ENCODE measurements at regions not wholly inside any gene's neighbourhood (a gene's known extent, or its start where the extent isn't known, plus 50 kb on each side); places are given as distances from the start of the nearest gene placed in this dataset.

DNA sequence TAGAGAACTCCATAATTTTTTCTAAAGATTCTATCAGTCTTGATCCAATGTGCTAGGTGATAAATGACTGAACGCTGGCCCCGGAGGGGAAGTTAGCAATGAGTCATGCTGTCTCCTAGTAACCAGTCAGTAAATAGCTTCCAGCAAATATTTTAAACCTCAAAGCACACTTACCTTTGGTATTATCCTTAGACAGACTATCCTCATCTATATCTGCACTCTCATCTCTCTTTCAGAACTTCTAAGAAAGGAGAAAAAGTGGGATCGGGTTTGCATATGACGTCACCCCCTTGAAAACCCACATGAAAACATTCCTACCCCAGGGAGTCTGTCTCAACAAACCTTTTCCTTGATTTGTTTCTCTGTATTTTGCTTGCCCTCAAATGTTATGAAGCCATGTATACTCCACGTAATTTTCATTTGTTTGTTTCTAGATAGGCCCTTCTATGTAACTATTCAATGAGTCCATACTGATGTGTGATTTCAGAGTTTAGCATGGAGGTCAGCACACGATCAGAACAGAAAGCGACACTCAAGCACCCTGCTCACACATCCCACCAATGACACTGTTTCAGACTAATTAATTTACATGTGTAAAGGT is 174.9 kb upstream of the NRP1 start:
- DNase-seq = peak; percentile 68 to 82
- no peak overlapping the region for H3K4me3 ChIP-seq (ENCODE audit: low read depth in 1 of 3, low read length in 3 of 3)
- FAIRE-seq = no peak
- H3K27ac ChIP-seq (ENCODE audit: low read depth in 1 of 3, low read length in 2 of 3) = no peak overlapping the region
- H3K27me3 ChIP-seq (ENCODE audit: control insufficient read depth in 3 of 3, insufficient read depth in 3 of 3, low read length in 3 of 3) = no peaks in the 10 kb centered on the region
- WGBS, 3 donors = 19 to 25% (median 21%) methylated on average over 7 of the region's 7 CpGs
- H3K9me3 ChIP-seq (ENCODE audit: control insufficient read depth in 2 of 2, insufficient read depth in 1 of 2, low read depth in 1 of 2, low read length in 1 of 2) = no peaks in the 10 kb centered on the region
- H3K36me3 ChIP-seq (ENCODE audit: control insufficient read depth in 3 of 3, insufficient read depth in 2 of 3, low read depth in 1 of 3, low read length in 3 of 3) = no peaks in the 10 kb centered on the region
- H3K4me1 ChIP-seq (ENCODE audit: control insufficient read depth in 3 of 3, insufficient read depth in 2 of 3, low read depth in 1 of 3, low read length in 2 of 3) = no peaks in the 10 kb centered on the region

DNA sequence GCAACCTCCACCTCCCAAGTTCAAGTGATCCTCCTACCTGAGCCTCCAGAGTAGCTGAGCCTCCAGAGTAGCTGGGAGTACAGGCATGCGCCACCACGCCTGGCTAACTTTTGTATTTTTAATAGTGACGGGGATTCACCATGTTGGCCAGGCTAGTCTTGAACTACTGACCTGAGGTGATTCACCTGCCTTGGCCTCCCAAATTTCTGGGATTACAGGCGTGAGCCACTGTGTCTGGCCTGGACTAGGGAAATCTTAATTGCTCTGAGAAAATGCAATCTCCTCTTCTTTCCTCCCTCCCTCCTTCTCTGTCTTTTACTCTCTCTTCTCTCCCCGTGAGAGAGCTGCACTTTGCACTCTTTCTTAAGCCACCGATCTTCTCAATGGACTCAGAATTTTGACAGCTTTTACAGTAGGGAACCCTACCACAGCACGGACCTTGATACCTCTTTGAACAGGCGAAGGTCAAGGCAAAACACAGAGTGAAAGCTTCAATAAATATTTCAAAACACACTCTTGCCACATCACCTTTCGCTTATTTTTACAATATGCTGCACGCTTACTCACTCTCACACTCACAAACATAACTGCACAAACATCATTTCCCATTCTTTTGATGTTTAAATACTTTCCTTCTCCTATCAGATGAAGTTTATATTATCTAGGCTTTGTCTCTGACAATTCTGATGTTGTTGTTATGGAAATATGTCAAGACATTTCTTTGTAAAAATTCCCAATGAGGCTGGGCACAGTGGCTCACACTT is 173.4 kb upstream of the NRP1 start:
- Histone ChIP-seq H3K27ac (ENCODE audit: low read depth in 1 of 3, low read length in 2 of 3) (no peak overlapping the region), H3K27me3 (ENCODE audit: control insufficient read depth in 3 of 3, insufficient read depth in 3 of 3, low read length in 3 of 3) (no peaks in the 10 kb centered on the region), H3K4me3 (ENCODE audit: low read depth in 1 of 3, low read length in 3 of 3) (no peak overlapping the region), H3K36me3 (ENCODE audit: control insufficient read depth in 3 of 3, insufficient read depth in 2 of 3, low read depth in 1 of 3, low read length in 3 of 3) (no peaks in the 10 kb centered on the region), H3K9me3 (ENCODE audit: control insufficient read depth in 2 of 2, insufficient read depth in 1 of 2, low read depth in 1 of 2, low read length in 1 of 2) (no peaks in the 10 kb centered on the region), H3K4me1 (ENCODE audit: control insufficient read depth in 3 of 3, insufficient read depth in 2 of 3, low read depth in 1 of 3, low read length in 2 of 3) (no peaks in the 10 kb centered on the region)
- WGBS, 3 donors = 50 to 70% (median 57%) methylated on average over 10 of the region's 10 CpGs
- DNase-seq = peak; percentile 63 to 78
- no peak for FAIRE-seq

- WGBS, 3 donors = 77 to 81% (median 78%) methylated on average over 5 of the region's 5 CpGs
- H3K4me3 ChIP-seq (ENCODE audit: low read depth in 1 of 3, low read length in 3 of 3) = no peak overlapping the region
- FAIRE-seq = no peak
Observed at GRCh38 chr10:33506838-33507661, 172.6 kb upstream of the NRP1 start.

DNA sequence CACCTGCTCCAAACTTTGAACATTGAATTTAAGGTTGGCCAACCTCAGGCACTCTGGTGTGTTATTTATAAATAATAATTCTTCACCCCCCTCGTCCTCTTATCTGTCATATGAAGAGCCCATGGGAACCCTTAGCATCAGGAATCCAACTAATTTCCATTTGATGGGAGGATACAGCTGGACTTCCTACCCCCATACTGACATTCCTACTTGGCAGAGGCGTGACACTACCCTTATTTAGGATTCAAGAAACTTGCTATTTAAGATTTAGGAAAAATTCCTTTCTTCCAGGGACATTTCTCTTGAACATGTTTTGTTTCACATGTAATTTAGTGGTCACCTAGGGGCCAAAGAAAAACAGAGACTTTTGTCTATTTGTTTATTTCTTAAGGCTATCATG is 171.9 kb upstream of the NRP1 start:
- H3K4me3 ChIP-seq (ENCODE audit: low read depth in 1 of 3, low read length in 3 of 3) = no peak overlapping the region
- WGBS, 3 donors = 68 to 72% (median 69%) methylated on average over 2 of the region's 2 CpGs

More at GRCh38 chr10:33506838-33507661, 172.6 kb upstream of the NRP1 start:
- H3K36me3 ChIP-seq (ENCODE audit: control insufficient read depth in 3 of 3, insufficient read depth in 2 of 3, low read depth in 1 of 3, low read length in 3 of 3) = no peaks in the 10 kb centered on the region
- H3K27ac ChIP-seq (ENCODE audit: low read depth in 1 of 3, low read length in 2 of 3) = peak overlapping the region in 1 of 3 donors; percentile 30
- no peaks in the 10 kb centered on the region for H3K27me3 ChIP-seq (ENCODE audit: control insufficient read depth in 3 of 3, insufficient read depth in 3 of 3, low read length in 3 of 3)
- DNase-seq = no peak
- no peaks in the 10 kb centered on the region for H3K9me3 ChIP-seq (ENCODE audit: control insufficient read depth in 2 of 2, insufficient read depth in 1 of 2, low read depth in 1 of 2, low read length in 1 of 2)
- no peaks in the 10 kb centered on the region for H3K4me1 ChIP-seq (ENCODE audit: control insufficient read depth in 3 of 3, insufficient read depth in 2 of 3, low read depth in 1 of 3, low read length in 2 of 3)

GRCh38 chr10:33501161-33501560 is 166.7 kb upstream of the NRP1 start:
- Histone ChIP-seq H3K36me3 (ENCODE audit: control insufficient read depth in 3 of 3, insufficient read depth in 2 of 3, low read depth in 1 of 3, low read length in 3 of 3) (no peaks in the 10 kb centered on the region), H3K4me1 (ENCODE audit: control insufficient read depth in 3 of 3, insufficient read depth in 2 of 3, low read depth in 1 of 3, low read length in 2 of 3) (no peaks in the 10 kb centered on the region), H3K27me3 (ENCODE audit: control insufficient read depth in 3 of 3, insufficient read depth in 3 of 3, low read length in 3 of 3) (peaks cover 0 to 2% (median 0%) of the 10 kb centered on the region in 3 donors), H3K27ac (ENCODE audit: low read depth in 1 of 3, low read length in 2 of 3) (no peak overlapping the region), H3K9me3 (ENCODE audit: control insufficient read depth in 2 of 2, insufficient read depth in 1 of 2, low read depth in 1 of 2, low read length in 1 of 2) (no peaks in the 10 kb centered on the region), H3K4me3 (ENCODE audit: low read depth in 1 of 3, low read length in 3 of 3) (no peak overlapping the region)
- DNase-seq = no peak
- no peak for FAIRE-seq
- WGBS, 3 donors = 87 to 100% (median 98%) methylated on average over 1 of the region's 1 CpG

More for the DNA sequence above, 171.9 kb upstream of the NRP1 start:
- H3K4me1 ChIP-seq (ENCODE audit: control insufficient read depth in 3 of 3, insufficient read depth in 2 of 3, low read depth in 1 of 3, low read length in 2 of 3) = no peaks in the 10 kb centered on the region
- no peaks in the 10 kb centered on the region for H3K27me3 ChIP-seq (ENCODE audit: control insufficient read depth in 3 of 3, insufficient read depth in 3 of 3, low read length in 3 of 3)
- FAIRE-seq (no peak), DNase-seq (no peak)
- H3K36me3 ChIP-seq (ENCODE audit: control insufficient read depth in 3 of 3, insufficient read depth in 2 of 3, low read depth in 1 of 3, low read length in 3 of 3) = no peaks in the 10 kb centered on the region
- H3K27ac ChIP-seq (ENCODE audit: low read depth in 1 of 3, low read length in 2 of 3) = no peak overlapping the region
- H3K9me3 ChIP-seq (ENCODE audit: control insufficient read depth in 2 of 2, insufficient read depth in 1 of 2, low read depth in 1 of 2, low read length in 1 of 2) = no peaks in the 10 kb centered on the region

DNA sequence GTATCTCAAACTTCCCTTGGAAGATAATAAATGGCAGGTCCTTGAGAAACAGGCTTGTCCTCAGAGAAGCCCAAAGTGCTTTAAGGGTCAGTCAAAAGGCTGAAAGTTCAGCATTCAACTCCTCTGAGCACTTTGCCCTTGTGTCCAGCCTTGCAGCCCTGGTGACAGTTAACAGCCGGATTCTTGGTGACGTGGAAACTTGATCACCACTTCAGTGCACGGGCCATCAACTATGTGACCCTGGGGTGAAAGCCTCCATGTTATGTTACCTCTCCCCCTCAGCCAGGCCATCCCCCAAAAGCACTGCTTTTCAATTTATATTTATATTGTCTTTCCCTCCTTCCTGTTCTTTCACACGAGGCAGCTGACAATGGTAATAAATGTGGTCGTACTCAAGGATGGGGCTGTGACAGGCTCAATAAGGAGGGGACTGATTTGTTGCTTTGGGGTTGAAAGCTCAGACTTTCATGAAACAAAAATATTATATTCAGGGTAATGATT is 164.0 kb upstream of the NRP1 start:
- H3K27ac ChIP-seq (ENCODE audit: low read depth in 1 of 3, low read length in 2 of 3) = no peak overlapping the region
- no peaks in the 10 kb centered on the region for H3K4me1 ChIP-seq (ENCODE audit: control insufficient read depth in 3 of 3, insufficient read depth in 2 of 3, low read depth in 1 of 3, low read length in 2 of 3)
- H3K36me3 ChIP-seq (ENCODE audit: control insufficient read depth in 3 of 3, insufficient read depth in 2 of 3, low read depth in 1 of 3, low read length in 3 of 3) = no peaks in the 10 kb centered on the region
- H3K27me3 ChIP-seq (ENCODE audit: control insufficient read depth in 3 of 3, insufficient read depth in 3 of 3, low read length in 3 of 3) = peaks cover 0 to 2% (median 0%) of the 10 kb centered on the region in 3 donors
- 58 to 60% (median 60%) methylated on average over 5 of the region's 5 CpGs for WGBS, 3 donors
- H3K4me3 ChIP-seq (ENCODE audit: low read depth in 1 of 3, low read length in 3 of 3) = no peak overlapping the region
- no peaks in the 10 kb centered on the region for H3K9me3 ChIP-seq (ENCODE audit: control insufficient read depth in 2 of 2, insufficient read depth in 1 of 2, low read depth in 1 of 2, low read length in 1 of 2)
- DNase-seq (no peak), FAIRE-seq (no peak)

DNA sequence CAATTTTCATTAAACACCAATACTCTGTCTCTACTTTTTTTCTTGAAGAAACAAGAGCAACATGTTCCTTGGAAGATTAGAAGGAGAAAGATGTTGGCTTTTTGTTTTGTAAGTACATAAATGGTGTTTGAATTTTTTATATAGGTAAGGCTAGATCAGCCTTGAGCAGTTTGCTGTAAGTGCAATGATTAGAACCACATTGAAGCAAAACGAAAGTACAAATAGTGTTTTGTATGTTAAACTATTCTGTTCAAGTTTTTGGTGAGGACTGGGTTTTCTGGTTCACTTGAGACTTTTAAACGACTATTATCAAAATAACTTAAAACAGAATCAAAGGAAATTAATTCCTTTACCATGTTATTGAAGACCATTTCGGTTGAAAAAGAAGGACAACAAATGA is 162.9 kb upstream of the NRP1 start:
- H3K9me3 ChIP-seq (ENCODE audit: control insufficient read depth in 2 of 2, insufficient read depth in 1 of 2, low read depth in 1 of 2, low read length in 1 of 2) = no peaks in the 10 kb centered on the region
- H3K27ac ChIP-seq (ENCODE audit: low read depth in 1 of 3, low read length in 2 of 3) = no peak overlapping the region
- WGBS, 3 donors = 72 to 82% (median 74%) methylated on average over 3 of the region's 3 CpGs
- H3K4me3 ChIP-seq (ENCODE audit: low read depth in 1 of 3, low read length in 3 of 3) = no peak overlapping the region
- H3K4me1 ChIP-seq (ENCODE audit: control insufficient read depth in 3 of 3, insufficient read depth in 2 of 3, low read depth in 1 of 3, low read length in 2 of 3) = no peaks in the 10 kb centered on the region
- peaks cover 0 to 2% (median 0%) of the 10 kb centered on the region in 3 donors for H3K27me3 ChIP-seq (ENCODE audit: control insufficient read depth in 3 of 3, insufficient read depth in 3 of 3, low read length in 3 of 3)
- no peak for DNase-seq
- no peak for FAIRE-seq
- no peaks in the 10 kb centered on the region for H3K36me3 ChIP-seq (ENCODE audit: control insufficient read depth in 3 of 3, insufficient read depth in 2 of 3, low read depth in 1 of 3, low read length in 3 of 3)

DNA sequence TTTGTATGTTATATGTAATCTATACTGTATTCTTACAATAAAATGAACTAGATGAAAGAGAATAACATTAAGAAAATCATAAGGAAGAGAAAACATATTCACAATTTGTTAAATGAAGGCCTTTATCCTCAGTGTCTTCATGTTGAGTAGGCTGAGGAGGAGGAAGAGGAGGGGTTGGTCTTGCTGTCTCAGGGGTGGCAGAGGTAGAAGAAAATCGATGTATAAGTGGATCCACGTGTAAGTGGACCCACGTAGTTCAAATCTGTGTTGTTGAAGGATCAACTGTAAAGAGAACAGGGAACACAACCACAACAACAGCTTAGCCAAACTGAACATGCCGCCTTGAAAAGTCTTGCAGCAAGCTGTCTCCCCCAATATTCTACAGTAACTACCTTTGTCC is 161.6 kb upstream of the NRP1 start:
- WGBS, 3 donors = 74 to 86% (median 85%) methylated on average over 4 of the region's 4 CpGs
- no peak for FAIRE-seq

More for the DNA sequence above, 161.6 kb upstream of the NRP1 start:
- Histone ChIP-seq H3K4me1 (ENCODE audit: control insufficient read depth in 3 of 3, insufficient read depth in 2 of 3, low read depth in 1 of 3, low read length in 2 of 3) (no peaks in the 10 kb centered on the region), H3K27ac (ENCODE audit: low read depth in 1 of 3, low read length in 2 of 3) (no peak overlapping the region), H3K4me3 (ENCODE audit: low read depth in 1 of 3, low read length in 3 of 3) (no peak overlapping the region), H3K27me3 (ENCODE audit: control insufficient read depth in 3 of 3, insufficient read depth in 3 of 3, low read length in 3 of 3) (peaks cover 0 to 2% (median 0%) of the 10 kb centered on the region in 3 donors), H3K36me3 (ENCODE audit: control insufficient read depth in 3 of 3, insufficient read depth in 2 of 3, low read depth in 1 of 3, low read length in 3 of 3) (no peaks in the 10 kb centered on the region), H3K9me3 (ENCODE audit: control insufficient read depth in 2 of 2, insufficient read depth in 1 of 2, low read depth in 1 of 2, low read length in 1 of 2) (no peaks in the 10 kb centered on the region)
- no peak for DNase-seq

All from small intestine (tissue), 7 donors.